GM12872 (cell line): ENCODE measurements at regions not wholly inside any gene's neighbourhood (a gene's known extent, or its start where the extent isn't known, plus 50 kb on each side); places are given as distances from the start of the nearest gene placed in this dataset.
A peak's percentile ranks its signal among the peaks of the same experiment; 100 is the strongest.

ENCODE experiments used
- CTCF ChIP-seq: IDR thresholded peaks from 3 replicates; pipeline ENCODE4 v1.5.1; 2011; ENCODE audit warnings: low read depth, mild to moderate bottlenecking, low read length, moderate library complexity; ENCODE audit not compliant: insufficient read depth

DNA sequence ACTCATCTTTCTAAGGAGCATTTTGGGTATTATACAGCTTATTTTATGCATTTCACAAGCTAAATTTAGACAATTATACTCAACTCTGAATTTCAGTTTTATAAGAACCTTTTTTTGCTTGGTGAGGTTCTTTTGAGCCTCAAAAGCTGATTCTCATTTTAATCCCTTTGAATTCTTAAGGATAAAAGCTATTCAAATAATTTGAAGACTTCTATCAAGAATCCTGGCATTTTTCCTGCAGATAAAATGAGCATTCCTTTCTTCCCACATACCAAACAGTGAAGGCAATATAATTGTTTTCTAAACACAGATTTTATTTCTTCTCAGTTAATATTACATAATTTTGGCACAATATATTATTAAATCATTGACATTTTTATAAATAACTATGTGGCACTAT is 118.4 kb upstream of the GPM6A start:
- no peak for TF ChIP-seq CTCF

DNA sequence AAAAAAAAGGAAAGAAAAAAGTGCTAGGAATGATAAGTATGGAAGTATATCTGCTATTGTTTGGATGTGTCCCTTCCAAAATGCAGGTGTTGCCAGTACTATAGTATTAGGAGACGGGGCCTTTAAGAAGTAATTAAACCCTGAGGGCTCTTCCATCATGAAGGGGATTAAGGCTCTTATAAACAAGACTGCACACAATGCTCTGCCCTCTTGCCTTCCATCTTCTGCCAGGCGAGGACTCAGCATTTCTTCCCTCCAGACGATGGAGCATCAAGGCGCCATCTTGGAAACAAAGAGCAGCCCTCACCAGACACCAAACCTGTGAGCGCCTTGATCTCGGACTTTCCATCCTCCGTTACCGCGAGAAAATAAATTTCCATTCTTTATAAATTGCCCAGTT is 120.1 kb upstream of the GPM6A start:
- TF ChIP-seq CTCF = no peak

DNA sequence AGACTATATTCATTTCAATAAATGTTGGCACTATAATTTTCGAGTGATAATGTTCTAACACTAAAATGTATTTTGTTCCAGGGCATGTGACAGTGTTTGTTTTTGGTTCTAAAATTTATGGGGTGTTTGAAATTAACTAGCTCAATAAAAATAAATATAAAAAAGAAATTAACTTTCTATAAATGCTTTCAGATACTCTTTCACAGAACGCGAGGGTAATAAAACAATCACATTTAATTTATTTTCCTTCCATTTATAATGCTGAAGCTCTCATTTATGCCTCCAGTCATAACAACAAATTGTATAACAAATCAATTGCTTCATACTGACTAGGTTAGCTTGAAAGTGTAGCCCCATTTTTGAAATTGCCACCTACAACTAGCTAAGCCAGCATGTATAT is 122.4 kb upstream of the GPM6A start:
- no peak for TF ChIP-seq CTCF

DNA sequence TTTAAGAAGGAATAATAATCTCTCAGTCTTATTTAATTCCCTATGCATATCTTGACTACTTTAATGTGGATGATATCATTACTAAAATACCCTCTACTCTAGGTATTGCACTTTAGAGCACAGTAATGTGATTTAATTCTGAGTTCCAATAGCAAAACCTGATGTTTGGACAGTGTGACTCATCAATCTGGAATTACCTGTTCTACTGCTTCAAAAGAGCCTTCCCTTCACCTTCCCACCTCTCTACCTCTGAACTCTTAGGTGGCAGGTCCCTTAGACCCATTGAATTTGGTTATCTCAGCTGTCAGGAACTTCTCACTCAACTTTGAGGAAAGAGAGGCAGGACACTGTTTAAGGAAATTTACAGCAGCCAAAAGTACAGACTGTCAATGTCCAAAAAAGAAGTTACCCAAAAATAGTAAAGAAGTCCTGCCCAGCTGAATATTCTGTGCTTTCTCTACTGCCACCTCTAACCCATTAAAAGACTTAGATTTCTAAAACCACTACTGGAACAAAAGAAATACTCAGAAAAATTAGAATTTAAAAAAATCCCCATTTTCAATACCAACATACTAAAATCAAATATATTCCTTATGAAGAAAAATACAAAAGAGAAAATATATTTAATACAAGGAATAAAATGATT is 123.1 kb upstream of the GPM6A start:
- no peak for TF ChIP-seq CTCF

GRCh38 chr4:175944126-175944910 is 121.3 kb upstream of the WDR17 start:
- no peak for TF ChIP-seq CTCF

DNA sequence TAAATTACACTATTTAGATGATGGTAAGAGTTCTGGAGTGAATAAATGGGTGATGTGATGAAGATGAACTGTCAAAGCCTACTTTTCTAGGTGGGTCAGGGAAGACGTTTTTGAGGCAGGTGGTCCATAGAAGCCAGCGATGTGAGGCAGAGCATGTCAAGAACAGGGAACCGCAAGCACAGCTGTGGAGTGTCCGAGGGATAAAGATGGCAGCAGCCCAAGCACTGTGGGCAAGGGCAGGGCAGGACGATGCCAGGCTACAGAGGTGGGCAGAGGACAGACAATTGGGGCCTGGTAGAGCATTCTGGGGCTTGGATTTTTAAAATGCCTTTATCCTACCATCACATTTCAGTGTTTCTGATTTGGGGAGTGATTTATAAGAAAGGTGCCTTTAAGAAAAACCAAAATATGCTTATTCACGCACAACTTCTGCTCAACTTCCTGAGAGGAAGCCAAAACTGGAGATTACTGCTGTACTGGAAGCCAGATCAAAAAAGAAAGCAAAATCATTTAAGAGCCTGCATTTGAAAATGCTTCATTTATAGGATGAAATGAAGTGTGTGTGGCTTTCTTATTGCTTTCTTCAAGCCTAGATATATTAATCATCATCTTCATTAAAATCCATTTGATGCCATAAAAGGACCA is 119.0 kb upstream of the WDR17 start:
- no peak for TF ChIP-seq CTCF

DNA sequence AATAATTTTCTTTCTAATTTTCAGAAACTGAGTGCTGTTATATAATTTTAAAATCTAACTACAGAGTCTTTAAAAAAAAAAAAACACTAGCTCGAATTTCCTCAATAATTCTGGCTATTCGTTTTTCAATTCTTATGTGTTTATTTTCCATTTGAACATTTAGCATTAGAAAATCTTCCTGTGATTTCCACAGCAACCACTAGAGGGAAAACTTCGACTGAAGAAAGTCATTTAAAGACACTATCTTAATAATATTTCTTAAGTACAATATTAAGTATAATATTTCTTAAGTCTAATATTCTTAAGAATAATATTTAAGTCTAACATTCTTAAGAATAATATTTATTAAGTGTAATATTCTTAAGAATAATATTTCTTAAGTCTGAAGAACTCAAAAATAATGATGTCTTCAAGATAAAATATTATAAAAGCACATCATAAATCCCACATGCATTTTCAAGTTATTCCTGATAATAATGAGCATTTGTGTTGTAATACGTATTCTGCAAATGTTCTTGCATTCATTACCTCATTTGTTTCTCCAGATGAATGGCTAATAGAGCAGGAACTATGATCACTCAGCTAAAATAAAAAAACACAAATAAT is 118.4 kb upstream of the WDR17 start:
- TF ChIP-seq CTCF = peak; percentile 32; the same call in 2 of the 3 replicates
